ENCODE measurements at regions not wholly inside any gene's neighbourhood (a gene's known extent, or its start where the extent isn't known, plus 50 kb on each side); places are given as distances from the start of the nearest gene placed in this dataset.

DNA sequence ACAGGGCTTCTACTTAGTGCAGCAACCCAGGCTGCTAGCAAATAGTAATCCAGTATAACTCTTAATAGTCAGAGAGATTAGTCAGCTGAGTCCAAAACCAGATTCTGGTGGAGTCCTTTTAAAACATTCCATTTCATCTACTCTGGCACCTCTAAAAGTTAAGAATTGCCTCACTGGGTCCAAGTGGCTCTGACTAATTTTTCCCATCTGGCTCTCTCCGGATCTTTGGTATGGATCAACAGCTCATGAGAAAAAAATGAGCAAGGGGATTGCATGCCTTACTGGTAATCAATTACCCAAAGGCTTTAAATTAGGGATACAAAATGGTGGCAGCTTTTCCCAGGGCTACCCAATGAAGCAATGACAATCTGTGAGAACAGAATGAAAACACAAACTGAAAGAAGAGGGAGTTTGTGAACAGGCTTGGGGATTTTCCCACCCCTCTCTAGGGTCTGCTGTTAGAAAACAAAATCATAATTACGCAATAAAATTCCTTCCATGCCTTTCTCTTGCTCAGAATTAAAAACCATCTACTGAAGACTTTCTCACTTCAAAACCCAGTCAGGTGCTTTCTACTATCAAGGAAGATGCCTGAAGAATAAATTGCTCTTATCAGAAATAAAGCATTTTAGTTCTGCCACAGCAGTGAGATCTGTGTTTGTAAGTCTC lies 84.6 kb upstream of the PMFBP1 start:
- DNase-seq = no peak

DNA sequence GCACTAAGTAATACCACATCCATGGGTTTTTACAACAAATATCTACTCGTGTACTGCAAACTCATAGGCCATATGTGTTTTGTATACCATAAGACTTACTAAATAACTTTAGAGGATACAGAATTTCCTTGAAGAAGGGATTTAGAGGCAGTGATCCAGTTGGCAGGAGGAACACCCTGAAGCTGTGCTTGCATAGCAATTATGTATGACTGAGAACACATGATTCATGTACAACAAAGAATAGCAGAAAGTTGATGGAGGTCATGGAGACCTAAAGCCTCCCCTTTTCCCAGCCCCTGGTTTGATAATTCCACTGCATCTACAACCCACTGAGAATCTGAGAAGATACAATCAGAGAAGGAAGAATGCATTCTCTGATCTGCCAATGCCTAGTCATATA lies 83.8 kb upstream of the PMFBP1 start:
- no peak for DNase-seq

DNA sequence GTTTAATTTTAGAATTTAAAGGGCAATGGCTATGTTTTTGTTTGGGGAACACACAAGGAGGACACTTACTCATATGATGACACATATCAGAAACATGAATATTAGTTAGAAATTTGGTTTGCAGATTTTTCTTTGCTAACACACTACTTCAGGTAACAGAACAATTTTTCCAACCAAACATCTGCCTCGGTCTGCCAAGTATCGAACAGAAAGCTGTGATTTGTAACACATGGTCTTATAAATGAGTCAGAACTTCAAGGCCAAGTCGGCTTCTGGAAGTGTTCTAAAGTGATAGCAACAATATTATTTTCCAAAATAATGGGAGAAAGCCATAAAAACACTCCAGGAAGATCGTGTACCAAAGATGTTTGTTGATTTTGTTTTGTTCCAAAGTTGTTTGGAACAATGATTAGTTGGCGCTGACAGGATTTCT lies 75.9 kb upstream of the PMFBP1 start:
- DNase-seq = no peak

DNA sequence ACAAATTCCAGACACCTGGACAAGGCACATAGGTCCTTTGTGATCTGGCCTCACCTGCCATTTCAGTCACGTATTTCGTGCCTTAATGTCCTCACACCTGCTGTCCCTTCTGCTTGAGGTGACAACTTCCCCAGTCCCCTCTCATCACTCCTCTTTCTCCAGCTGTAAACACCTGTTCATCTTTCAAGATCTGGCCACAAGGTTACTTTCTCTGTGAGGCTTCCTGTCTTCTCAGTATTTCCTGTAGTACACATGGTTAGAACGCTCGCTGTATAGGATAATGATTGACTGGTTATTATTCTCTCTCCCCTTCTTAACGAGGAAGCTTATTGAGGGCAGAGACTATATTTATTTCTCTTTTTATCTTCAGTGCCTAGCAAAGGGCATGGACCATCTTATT lies 74.5 kb upstream of the PMFBP1 start:
- no peak for DNase-seq

DNA sequence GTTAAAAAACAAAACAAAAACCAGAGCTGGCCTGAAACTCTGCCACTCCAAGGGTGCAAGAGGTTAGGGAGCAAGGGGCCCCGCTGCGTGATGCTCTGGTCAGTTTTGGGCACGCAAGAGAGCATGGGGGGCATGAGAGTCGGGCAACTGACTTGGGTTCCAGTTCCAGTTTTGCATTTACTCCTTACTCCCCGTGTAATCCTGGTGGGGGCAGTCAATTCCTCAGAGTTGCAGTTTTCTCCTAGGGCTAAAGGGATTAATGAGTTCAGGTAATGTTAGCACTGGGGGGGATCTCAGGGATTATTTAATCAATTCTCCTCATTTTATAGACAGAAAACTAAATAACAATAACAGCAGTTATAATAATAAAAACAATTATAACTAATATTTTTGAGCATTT lies 72.9 kb upstream of the PMFBP1 start:
- DNase-seq = no peak

DNA sequence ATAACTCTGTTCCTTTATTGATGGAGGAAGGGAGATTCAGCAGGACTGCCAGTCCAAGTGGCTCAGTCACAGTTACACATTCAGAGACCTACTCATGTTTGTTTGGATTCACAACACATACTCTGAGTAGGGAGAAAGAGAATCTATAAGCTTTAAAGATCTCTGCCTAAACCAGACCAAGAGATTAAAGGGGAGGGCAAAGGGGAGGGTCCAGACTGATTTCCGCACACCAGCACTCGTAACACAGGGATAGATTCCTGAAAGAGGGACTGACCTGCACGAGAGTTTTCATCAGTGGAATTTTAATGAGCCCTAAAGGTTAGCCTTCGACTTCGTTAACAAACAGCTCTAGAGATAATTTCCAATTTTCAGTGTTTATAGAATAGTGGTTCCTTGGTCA lies 71.7 kb upstream of the PMFBP1 start:
- no peak for DNase-seq

DNA sequence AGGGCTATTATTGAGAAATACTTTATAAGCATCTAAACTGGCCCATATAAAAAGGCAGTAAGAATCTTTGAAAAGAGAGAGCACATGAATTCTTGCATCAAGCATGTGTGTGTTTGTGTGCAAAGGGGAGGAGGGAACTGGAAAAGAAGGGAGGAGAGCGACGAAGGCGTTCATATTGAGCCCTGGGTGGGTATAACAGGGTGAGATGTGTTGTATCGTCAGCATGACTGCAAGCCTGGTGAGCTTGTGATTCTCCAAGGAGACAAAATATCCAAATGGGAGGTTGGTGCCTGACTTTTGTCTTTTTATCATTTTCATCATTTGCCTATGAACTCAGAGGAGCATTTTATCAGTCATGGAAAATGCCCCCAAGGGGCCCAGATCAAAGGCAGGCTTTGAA lies 70.8 kb upstream of the PMFBP1 start:
- no peak for DNase-seq

DNA sequence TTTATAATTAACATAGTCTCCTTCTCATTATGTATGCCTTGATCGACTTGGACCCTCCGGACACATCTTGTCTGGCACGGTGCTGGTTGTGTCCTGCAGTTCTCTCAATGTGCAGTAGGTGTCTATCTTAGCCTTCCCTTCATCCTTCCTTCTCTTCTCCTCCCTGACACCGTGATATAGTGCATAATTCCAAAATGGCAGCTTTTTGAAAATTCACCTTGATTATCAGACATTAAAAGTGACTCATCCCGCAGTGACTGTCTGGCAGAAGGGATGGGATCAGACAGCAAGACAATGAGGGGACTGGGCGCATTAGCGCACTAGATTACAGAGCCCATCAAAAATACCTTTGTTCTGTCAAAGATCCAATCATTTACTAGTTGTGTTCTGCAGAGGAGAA lies 70.0 kb upstream of the PMFBP1 start:
- DNase-seq = no peak

DNA sequence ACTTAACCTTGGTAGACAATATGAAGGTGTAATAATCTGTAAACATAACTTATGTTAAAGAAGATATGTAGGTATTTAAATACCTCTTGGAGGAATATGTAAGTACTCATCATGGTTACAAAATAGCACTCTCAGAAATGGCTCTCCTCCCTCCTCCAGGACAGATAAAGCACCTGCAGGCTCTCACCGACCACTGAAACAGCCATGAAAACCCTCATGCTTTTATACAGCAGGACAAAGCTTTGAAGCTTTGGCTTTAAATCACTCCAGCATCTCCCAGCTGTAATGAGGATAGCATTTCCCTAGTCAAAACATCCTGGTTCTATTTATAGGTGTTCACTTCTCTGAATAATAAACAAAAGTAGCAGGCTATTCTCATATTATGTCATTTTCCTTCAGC lies 69.1 kb upstream of the PMFBP1 start:
- DNase-seq = no peak

DNA sequence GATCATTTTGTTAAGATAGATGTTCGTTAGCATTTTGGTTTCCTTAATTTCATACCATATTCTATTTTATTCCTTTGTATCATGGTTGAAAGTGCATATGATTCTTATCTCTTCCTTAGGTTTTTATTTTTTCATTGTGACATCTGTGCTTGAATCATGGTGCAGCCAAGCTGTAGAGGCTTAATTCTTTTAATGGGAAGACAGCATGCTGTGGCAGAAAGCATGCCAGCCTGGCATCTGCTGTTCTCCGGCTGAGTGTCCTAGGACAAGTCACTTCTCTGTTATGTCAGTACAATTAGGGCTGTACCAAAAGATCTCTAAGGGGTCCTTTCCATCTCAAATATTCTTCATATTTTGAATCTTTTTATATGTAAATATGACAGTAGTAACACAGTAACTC lies 68.5 kb upstream of the PMFBP1 start:
- DNase-seq = no peak

DNA sequence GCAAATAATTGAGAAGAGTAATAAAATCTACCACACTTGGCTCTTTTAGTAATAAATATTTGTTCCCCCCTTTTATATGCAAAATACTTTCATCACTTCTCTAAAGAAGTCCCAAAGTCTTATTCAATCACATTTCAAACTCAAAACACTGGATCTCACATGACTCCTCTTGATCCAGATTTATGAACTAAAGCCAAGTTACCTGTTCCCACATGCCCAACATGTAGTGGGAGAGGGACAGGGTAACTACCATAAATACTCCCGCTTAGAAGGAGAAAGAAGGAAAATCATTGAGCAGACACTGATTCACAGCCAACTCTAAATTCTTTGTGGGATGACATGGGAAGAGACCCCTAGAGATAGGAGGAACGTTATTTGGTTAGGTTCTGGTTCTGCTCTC lies 64.9 kb upstream of the PMFBP1 start:
- no peak for DNase-seq

DNA sequence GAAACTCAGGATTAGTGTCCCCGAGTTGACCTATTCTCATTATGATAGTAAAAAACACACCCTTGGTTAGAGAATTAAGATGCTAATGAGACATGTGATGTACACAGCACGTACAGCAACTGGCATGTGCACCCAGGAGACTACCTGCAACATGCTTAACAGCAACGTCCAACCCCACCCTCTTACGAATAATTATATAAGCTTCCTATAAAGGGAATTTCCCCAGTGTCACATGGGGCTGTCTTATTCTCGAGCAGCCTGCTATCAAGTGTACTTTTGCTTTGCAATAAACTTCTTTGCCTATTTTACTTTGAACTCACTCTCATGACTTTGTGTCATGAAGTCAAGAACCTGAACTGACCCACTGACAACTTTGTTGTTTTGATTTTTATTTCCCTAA lies 62.4 kb upstream of the PMFBP1 start:
- DNase-seq = no peak

DNA sequence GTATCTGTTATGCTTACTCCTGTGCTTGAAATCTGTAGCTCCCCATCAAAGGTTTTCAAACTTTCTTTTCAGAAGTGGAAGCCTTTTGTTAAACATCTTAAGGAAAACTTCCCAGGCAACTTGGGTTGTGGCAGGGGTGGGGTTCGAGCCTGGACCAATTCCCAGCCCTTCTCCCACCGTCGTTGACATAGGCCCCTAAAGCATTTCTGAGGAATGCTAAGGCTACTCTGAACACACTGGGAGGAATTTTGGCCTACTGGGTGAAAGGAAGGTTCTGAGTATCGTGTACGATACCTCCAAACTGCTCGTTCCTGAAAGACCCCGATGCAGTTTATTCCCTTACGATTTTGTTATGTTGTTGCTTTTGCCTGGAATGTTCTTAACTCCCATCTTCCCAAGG lies 56.1 kb upstream of the PMFBP1 start:
- no peak for DNase-seq

DNA sequence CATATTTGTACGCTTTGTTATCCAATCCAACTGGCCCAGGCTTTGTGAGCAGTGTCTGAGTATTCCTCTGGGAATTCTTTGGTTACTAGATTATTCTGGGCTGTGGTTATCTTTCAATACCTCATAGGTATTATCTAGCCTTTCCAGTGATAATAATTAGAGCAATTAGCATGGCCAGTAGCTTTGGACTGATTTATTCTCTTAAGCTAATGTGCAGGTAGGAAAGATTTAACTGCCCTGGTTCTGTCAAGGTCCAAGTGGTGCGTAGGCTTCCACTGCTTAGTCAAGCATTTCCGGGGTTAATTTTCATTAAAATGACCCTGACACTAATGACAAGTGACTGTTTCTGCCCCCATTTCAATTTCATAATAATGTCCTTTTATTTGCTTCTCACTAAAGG lies 54.2 kb upstream of the PMFBP1 start:
- no peak for DNase-seq

DNA sequence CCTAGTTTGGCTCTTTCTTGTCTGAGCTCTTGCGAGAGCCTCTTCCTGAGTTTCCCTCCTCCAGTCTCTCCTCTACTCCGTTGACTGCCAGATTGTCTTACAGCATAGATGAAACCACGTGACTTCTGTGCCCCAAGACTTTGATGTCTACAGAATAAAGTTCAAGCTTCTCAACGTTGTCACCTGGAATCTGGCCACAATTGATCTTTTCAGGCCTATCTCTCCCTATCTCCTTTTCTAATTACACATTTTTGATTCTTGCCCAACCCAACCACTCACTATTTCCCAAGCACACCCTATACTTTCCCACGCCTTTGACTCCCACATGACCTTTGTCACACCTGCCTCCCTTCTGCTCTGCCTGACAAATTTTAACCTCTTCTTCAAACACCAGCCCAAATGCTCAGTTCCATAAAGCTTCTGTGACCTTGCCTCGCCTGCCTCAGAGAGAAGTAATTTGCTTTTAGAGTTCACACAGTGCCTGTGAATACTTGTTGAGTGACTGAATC lies 52.4 kb upstream of the PMFBP1 start:
- no peak for DNase-seq

DNA sequence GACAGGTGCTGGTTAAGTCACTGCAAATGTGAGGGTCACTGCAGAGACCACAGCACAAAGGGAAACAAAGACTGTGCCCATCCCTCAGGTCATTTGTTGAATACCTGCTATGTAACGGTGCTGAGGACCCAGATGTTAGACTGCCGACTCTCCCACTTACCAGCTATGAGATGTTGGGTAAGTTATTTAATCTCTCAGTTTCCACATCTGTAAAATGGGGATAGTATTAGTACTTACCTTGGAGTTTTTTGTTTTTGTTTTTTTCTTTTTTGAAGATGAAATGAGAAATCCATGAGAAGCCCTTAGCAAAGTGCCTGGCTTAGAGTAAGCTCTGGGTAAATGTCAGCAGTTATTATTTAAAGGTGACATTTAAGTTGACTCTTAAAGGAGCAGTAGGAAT lies 50.5 kb upstream of the PMFBP1 start:
- DNase-seq = no peak

Measured in MV-4-11 (cell line).